ENCODE measurements at regions not wholly inside any gene's neighbourhood (a gene's known extent, or its start where the extent isn't known, plus 50 kb on each side); places are given as distances from the start of the nearest gene placed in this dataset.

DNA sequence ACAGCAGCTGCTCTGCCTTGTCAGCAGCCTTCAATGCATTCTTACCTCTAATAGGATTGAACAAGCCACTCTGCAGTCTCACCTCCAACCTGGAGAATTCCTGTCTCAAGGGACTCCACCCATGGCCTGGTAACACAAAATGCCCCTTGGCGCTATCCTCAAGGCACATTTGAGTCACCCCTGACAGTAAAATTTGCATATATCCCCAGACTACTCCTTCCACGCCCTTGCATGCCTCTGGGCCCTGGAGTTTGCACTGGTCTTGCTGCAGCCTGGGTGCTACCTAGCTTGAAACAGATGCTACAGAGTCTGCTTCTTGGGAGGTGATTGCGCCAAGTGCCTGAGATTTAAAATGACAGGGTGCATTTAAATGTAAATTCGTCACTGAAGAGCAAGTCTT is 391.4 kb upstream of the MAF start:
- TF ChIP-seq, protein P1, sequence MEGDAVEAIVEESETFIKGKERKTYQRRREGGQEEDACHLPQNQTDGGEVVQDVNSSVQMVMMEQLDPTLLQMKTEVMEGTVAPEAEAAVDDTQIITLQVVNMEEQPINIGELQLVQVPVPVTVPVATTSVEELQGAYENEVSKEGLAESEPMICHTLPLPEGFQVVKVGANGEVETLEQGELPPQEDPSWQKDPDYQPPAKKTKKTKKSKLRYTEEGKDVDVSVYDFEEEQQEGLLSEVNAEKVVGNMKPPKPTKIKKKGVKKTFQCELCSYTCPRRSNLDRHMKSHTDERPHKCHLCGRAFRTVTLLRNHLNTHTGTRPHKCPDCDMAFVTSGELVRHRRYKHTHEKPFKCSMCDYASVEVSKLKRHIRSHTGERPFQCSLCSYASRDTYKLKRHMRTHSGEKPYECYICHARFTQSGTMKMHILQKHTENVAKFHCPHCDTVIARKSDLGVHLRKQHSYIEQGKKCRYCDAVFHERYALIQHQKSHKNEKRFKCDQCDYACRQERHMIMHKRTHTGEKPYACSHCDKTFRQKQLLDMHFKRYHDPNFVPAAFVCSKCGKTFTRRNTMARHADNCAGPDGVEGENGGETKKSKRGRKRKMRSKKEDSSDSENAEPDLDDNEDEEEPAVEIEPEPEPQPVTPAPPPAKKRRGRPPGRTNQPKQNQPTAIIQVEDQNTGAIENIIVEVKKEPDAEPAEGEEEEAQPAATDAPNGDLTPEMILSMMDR (IDR thresholded peaks at IDR 0.05; ENCODE audit: insufficient read depth in 1 of 2, low read depth in 1 of 2, low read length in 1 of 2, severe bottlenecking in 1 of 2, unreplicated experiment in 1 of 2): no peak
- no peak for DNase-seq
- Mint-ChIP-seq H3K27ac (ENCODE audit: unreplicated experiment) (no peak overlapping the region), H3K4me3 (ENCODE audit: unreplicated experiment) (no peak overlapping the region), H3K36me3 (ENCODE audit: insufficient read depth, unreplicated experiment) (no peaks in the 10 kb centered on the region), H3K9me3 (ENCODE audit: unreplicated experiment) (peaks cover 48% of the 10 kb centered on the region), H3K4me1 (ENCODE audit: low read depth, unreplicated experiment) (peaks cover 44% of the 10 kb centered on the region), H3K27me3 (ENCODE audit: insufficient read depth, unreplicated experiment) (no peaks in the 10 kb centered on the region)
- no peaks in the 10 kb centered on the region for H3K27me3 ChIP-seq (replicated peaks; ENCODE audit: control insufficient read depth, insufficient read depth, low read length)
- H3K9me3 ChIP-seq: peaks cover 35% of the 10 kb centered on the region
- peaks cover 41% of the 10 kb centered on the region for H3K4me1 ChIP-seq
- intact Hi-C loops (cut with micrococcal nuclease; ENCODE audit: unreplicated experiment): no loop called here
- no peak overlapping the region for H3K4me3 ChIP-seq (ENCODE audit: low read depth, low read length)
- H3K36me3 ChIP-seq (ENCODE audit: control insufficient read depth, insufficient read depth, low read length): no peaks in the 10 kb centered on the region
- ChIA-PET POLR2A (no interaction called here), CTCF (no interaction called here)
- no TSS peak for BruUV-seq (replicated peaks)

GRCh38 chr16:79988721-79989220 is 388.2 kb upstream of the MAF start:
- TF ChIP-seq, protein P1 (IDR thresholded peaks at IDR 0.05; ENCODE audit: insufficient read depth in 1 of 2, low read depth in 1 of 2, low read length in 1 of 2, severe bottlenecking in 1 of 2, unreplicated experiment in 1 of 2): no peak
- Mint-ChIP-seq H3K4me1 (ENCODE audit: low read depth, unreplicated experiment) (peaks cover 34% of the 10 kb centered on the region), H3K9me3 (ENCODE audit: unreplicated experiment) (peaks cover 41% of the 10 kb centered on the region), H3K4me3 (ENCODE audit: unreplicated experiment) (peak overlapping the region; percentile 25), H3K27me3 (ENCODE audit: insufficient read depth, unreplicated experiment) (no peaks in the 10 kb centered on the region), H3K27ac (ENCODE audit: unreplicated experiment) (peak overlapping the region; percentile 87), H3K36me3 (ENCODE audit: insufficient read depth, unreplicated experiment) (no peaks in the 10 kb centered on the region)
- peaks cover 35% of the 10 kb centered on the region for H3K9me3 ChIP-seq
- ChIA-PET CTCF (no interaction called here), POLR2A (interaction anchor here (1.5 kb wide), 1 partner anchor 18 kb away, joined by 7 read pairs; no protein-coding TSS in a partner anchor)
- BruUV-seq (replicated peaks): no TSS peak
- peak; percentile 54 to 76 for DNase-seq
- peaks cover 33% of the 10 kb centered on the region for H3K4me1 ChIP-seq
- H3K36me3 ChIP-seq (ENCODE audit: control insufficient read depth, insufficient read depth, low read length): no peaks in the 10 kb centered on the region
- intact Hi-C loops (cut with micrococcal nuclease; ENCODE audit: unreplicated experiment): loop anchor here (1.0 to 5.0 kb wide), 2 partner anchors 19 to 216 kb away; no protein-coding TSS in a partner anchor
- no peak overlapping the region for H3K4me3 ChIP-seq (ENCODE audit: low read depth, low read length)
- no peaks in the 10 kb centered on the region for H3K27me3 ChIP-seq (replicated peaks; ENCODE audit: control insufficient read depth, insufficient read depth, low read length)

DNA sequence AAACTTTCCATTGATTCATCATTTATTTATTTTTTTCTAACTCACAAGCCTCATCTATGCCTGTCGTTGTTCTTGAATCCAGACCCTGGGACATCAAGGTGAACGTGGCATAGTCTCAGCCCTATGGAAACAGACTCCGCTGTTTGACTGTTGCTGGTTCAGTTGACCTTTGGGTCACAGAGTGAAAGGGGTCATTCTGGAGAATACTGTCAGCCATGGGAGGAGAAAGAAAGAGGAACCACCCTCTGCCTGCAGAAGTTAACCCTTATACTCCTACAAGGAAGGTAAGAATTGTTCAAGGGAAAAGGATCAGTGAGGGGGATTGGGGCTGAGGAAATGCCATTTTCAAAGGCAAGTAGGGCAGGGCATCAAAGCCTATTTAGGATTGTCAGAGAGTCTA is 387.6 kb upstream of the MAF start:
- peaks cover 28% of the 10 kb centered on the region for H3K4me1 Mint-ChIP-seq (ENCODE audit: low read depth, unreplicated experiment)
- ChIA-PET CTCF (no interaction called here), POLR2A (no interaction called here)
- Histone ChIP-seq H3K4me1 (peaks cover 33% of the 10 kb centered on the region), H3K4me3 (ENCODE audit: low read depth, low read length) (no peak overlapping the region), H3K36me3 (ENCODE audit: control insufficient read depth, insufficient read depth, low read length) (no peaks in the 10 kb centered on the region), H3K9me3 (peaks cover 35% of the 10 kb centered on the region), H3K27me3 (replicated peaks; ENCODE audit: control insufficient read depth, insufficient read depth, low read length) (no peaks in the 10 kb centered on the region)
- intact Hi-C loops (cut with micrococcal nuclease; ENCODE audit: unreplicated experiment): loop anchor here (1.0 to 5.0 kb wide), 2 partner anchors 19 to 216 kb away; no protein-coding TSS in a partner anchor
- peaks cover 34% of the 10 kb centered on the region for H3K9me3 Mint-ChIP-seq (ENCODE audit: unreplicated experiment)
- TF ChIP-seq, protein P1 (IDR thresholded peaks at IDR 0.05; ENCODE audit: insufficient read depth in 1 of 2, low read depth in 1 of 2, low read length in 1 of 2, severe bottlenecking in 1 of 2, unreplicated experiment in 1 of 2): no peak
- no peak for DNase-seq
- peak overlapping the region; percentile 21 for H3K4me3 Mint-ChIP-seq (ENCODE audit: unreplicated experiment)
- no peaks in the 10 kb centered on the region for H3K27me3 Mint-ChIP-seq (ENCODE audit: insufficient read depth, unreplicated experiment)
- H3K36me3 Mint-ChIP-seq (ENCODE audit: insufficient read depth, unreplicated experiment): no peaks in the 10 kb centered on the region
- no TSS peak for BruUV-seq (replicated peaks)
- peak overlapping the region; percentile 87 for H3K27ac Mint-ChIP-seq (ENCODE audit: unreplicated experiment)

Measured in Caco-2 (cell line).